Osteocyte (in vitro differentiated cells): ENCODE measurements at regions not wholly inside any gene's neighbourhood (a gene's known extent, or its start where the extent isn't known, plus 50 kb on each side); places are given as distances from the start of the nearest gene placed in this dataset.

Source experiments
- DNase-seq: peaks from one replicate; pipeline ENCODE4 v3.0.0; 2021; ENCODE audit warnings: mixed read lengths; ENCODE audit not compliant: unreplicated experiment; ENCODE audit errors: extremely low spot score
- H3K27ac Mint-ChIP-seq: one replicate; pipeline ENCODE4 v1.8.0; 2021; ENCODE audit warnings: mild to moderate bottlenecking, mixed read lengths; ENCODE audit not compliant: unreplicated experiment
- H3K27me3 Mint-ChIP-seq: one replicate; pipeline ENCODE4 v1.8.0; 2021; ENCODE audit warnings: mixed read lengths; ENCODE audit not compliant: unreplicated experiment
- H3K36me3 Mint-ChIP-seq: one replicate; pipeline ENCODE4 v1.8.0; 2021; ENCODE audit warnings: mixed read lengths; ENCODE audit not compliant: unreplicated experiment
- H3K4me1 Mint-ChIP-seq: one replicate; pipeline ENCODE4 v1.8.0; 2021; ENCODE audit warnings: mixed read lengths; ENCODE audit not compliant: unreplicated experiment
- H3K4me3 Mint-ChIP-seq: one replicate; pipeline ENCODE4 v1.8.0; 2021; ENCODE audit warnings: mild to moderate bottlenecking, moderate library complexity, mixed read lengths; ENCODE audit not compliant: unreplicated experiment
- H3K9me3 Mint-ChIP-seq: one replicate; pipeline ENCODE4 v1.8.0; 2021; ENCODE audit warnings: mixed read lengths; ENCODE audit not compliant: unreplicated experiment
- TF ChIP-seq, protein P1 (sequence below): fragments of 200-600 bp; sonication (generic); IDR thresholded peaks from 2 replicates; pipeline ENCODE4 v1.5.0; 2021; ENCODE audit warnings: antibody characterized with exemption, mild to moderate bottlenecking, moderate library complexity

DNA sequence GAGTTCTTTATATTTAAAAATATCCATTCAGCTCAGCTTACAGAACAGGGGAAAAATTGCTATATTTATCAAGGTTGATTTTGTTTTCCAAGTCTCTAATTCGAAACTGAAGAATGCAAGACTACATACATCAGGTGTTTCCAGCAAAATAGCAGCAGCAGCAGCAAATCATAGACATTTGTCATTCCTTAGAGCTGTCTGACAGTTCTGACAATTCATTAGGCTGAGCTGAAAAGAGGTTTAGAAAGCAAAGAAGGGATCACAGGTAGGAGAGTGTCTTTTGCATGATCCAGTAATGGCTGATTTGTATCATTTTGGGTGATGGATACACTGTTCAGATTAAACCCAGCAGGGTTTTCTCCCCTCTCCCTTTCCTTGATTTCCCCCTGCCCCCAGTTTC, 545.7 kb downstream of the MCTP2 start:
- Mint-ChIP-seq H3K36me3 (no peaks in the 10 kb centered on the region), H3K27me3 (no peaks in the 10 kb centered on the region), H3K4me1 (no peaks in the 10 kb centered on the region), H3K9me3 (peaks cover 3% of the 10 kb centered on the region), H3K4me3 (no peak overlapping the region), H3K27ac (no peak overlapping the region)
- no peak for DNase-seq
- TF ChIP-seq, protein P1, sequence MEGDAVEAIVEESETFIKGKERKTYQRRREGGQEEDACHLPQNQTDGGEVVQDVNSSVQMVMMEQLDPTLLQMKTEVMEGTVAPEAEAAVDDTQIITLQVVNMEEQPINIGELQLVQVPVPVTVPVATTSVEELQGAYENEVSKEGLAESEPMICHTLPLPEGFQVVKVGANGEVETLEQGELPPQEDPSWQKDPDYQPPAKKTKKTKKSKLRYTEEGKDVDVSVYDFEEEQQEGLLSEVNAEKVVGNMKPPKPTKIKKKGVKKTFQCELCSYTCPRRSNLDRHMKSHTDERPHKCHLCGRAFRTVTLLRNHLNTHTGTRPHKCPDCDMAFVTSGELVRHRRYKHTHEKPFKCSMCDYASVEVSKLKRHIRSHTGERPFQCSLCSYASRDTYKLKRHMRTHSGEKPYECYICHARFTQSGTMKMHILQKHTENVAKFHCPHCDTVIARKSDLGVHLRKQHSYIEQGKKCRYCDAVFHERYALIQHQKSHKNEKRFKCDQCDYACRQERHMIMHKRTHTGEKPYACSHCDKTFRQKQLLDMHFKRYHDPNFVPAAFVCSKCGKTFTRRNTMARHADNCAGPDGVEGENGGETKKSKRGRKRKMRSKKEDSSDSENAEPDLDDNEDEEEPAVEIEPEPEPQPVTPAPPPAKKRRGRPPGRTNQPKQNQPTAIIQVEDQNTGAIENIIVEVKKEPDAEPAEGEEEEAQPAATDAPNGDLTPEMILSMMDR = no peak

DNA sequence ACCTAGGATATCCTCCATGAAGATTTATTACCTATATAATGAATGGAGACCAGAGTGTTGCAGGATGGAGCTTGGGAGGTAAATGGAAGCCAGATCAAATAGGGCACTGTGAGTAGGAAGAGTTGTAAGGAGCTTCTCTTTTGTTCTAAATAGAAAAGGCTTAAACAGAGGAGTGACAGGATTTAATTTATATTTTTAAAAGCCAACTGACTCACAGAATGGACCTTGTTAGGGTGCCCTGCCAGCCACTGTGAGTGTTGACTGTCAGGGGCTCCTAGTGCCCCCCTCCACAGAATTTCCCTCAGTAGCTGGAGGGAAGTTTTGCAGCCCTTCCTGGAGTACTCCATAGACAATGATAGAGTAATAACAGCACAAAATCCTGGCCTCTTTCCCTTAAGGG, 547.5 kb downstream of the MCTP2 start:
- H3K27me3 Mint-ChIP-seq = no peaks in the 10 kb centered on the region
- no peak for DNase-seq
- H3K4me1 Mint-ChIP-seq = no peaks in the 10 kb centered on the region
- no peak overlapping the region for H3K4me3 Mint-ChIP-seq
- no peak overlapping the region for H3K27ac Mint-ChIP-seq
- peaks cover 3% of the 10 kb centered on the region for H3K9me3 Mint-ChIP-seq
- TF ChIP-seq, protein P1 = no peak
- no peaks in the 10 kb centered on the region for H3K36me3 Mint-ChIP-seq

- Mint-ChIP-seq H3K4me1 (no peaks in the 10 kb centered on the region), H3K9me3 (peaks cover 8% of the 10 kb centered on the region), H3K27me3 (no peaks in the 10 kb centered on the region), H3K4me3 (no peak overlapping the region), H3K36me3 (no peaks in the 10 kb centered on the region), H3K27ac (no peak overlapping the region)
- TF ChIP-seq, protein P1 = no peak
- no peak for DNase-seq
Measured at GRCh38 chr15:94780166-94780565, 548.8 kb downstream of the MCTP2 start.

DNA sequence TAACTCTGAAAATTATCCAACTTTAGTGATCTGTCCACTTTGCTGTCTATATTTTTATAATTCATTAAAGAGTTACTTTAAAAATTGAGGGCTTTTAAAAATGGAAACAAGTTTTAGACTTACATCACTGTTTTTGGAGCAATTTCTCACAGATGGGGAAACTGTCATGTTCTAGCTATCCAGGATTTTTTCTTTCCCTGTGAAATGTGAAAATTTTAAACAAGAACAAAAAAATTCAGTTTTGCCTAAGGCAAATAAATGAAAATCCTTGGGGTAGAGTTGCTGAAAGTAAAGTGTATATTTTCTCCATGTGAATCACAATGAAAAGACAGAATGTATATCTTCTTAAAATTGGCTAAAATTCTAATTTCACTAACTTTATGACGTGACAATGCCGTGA, 553.7 kb downstream of the MCTP2 start:
- no peak for DNase-seq
- H3K27me3 Mint-ChIP-seq = no peaks in the 10 kb centered on the region
- no peak overlapping the region for H3K27ac Mint-ChIP-seq
- H3K4me1 Mint-ChIP-seq = no peaks in the 10 kb centered on the region
- no peaks in the 10 kb centered on the region for H3K36me3 Mint-ChIP-seq
- no peak overlapping the region for H3K4me3 Mint-ChIP-seq
- TF ChIP-seq, protein P1 = no peak
- H3K9me3 Mint-ChIP-seq = peaks cover 13% of the 10 kb centered on the region

- TF ChIP-seq, protein P1 = no peak
- no peaks in the 10 kb centered on the region for H3K4me1 Mint-ChIP-seq
Measured at GRCh38 chr15:94791008-94791407, 559.6 kb downstream of the MCTP2 start.

More at GRCh38 chr15:94791008-94791407, 559.6 kb downstream of the MCTP2 start:
- H3K36me3 Mint-ChIP-seq = no peaks in the 10 kb centered on the region
- no peak overlapping the region for H3K27ac Mint-ChIP-seq
- H3K4me3 Mint-ChIP-seq = no peak overlapping the region
- no peak for DNase-seq
- H3K9me3 Mint-ChIP-seq = peaks cover 23% of the 10 kb centered on the region
- H3K27me3 Mint-ChIP-seq = no peaks in the 10 kb centered on the region
